ENCODE measurements at regions not wholly inside any gene's neighbourhood (a gene's known extent, or its start where the extent isn't known, plus 50 kb on each side); places are given as distances from the start of the nearest gene placed in this dataset.
"Not testable (repeated sequence)": the region's sequence is repeated elsewhere in the genome, so short reads cannot be mapped to it uniquely, and the experiment has no call there.

DNA sequence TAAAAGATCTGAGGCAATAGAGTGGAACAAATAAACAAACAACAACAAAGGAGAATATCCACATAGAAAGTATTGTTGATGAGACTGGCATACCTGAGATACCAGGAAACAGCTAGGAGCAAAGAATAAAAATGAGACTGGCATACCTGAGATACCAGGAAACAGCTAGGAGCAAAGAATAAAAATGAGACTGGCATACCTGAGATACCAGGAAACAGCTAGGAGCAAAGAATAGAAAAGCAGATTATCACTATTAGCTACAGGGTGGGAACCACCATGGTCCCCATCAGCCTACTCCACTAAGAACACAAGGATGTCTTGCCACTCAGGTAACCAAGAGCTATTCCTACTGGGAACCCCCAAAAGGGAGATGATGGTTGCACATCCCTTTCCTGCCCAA, 230.2 kb upstream of the MMS22L start:
- TF ChIP-seq, protein P1, sequence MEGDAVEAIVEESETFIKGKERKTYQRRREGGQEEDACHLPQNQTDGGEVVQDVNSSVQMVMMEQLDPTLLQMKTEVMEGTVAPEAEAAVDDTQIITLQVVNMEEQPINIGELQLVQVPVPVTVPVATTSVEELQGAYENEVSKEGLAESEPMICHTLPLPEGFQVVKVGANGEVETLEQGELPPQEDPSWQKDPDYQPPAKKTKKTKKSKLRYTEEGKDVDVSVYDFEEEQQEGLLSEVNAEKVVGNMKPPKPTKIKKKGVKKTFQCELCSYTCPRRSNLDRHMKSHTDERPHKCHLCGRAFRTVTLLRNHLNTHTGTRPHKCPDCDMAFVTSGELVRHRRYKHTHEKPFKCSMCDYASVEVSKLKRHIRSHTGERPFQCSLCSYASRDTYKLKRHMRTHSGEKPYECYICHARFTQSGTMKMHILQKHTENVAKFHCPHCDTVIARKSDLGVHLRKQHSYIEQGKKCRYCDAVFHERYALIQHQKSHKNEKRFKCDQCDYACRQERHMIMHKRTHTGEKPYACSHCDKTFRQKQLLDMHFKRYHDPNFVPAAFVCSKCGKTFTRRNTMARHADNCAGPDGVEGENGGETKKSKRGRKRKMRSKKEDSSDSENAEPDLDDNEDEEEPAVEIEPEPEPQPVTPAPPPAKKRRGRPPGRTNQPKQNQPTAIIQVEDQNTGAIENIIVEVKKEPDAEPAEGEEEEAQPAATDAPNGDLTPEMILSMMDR (IDR thresholded peaks at IDR 0.05), result not testable (repeated sequence)
- TF ChIP-seq POLR2A (IDR thresholded peaks at IDR 0.05), result not testable (repeated sequence)
